ENCODE measurements at regions not wholly inside any gene's neighbourhood (a gene's known extent, or its start where the extent isn't known, plus 50 kb on each side); places are given as distances from the start of the nearest gene placed in this dataset.

GRCh38 chr13:39915418-39915817 is 260.0 kb downstream of the COG6 start:
- TF ChIP-seq CTCF (IDR thresholded peaks at IDR 0.05): no peak
- H3K36me3 Mint-ChIP-seq (ENCODE audit: low read depth): no peaks in the 10 kb centered on the region
- H3K4me3 Mint-ChIP-seq: no peak overlapping the region
- H3K9me3 Mint-ChIP-seq: no peaks in the 10 kb centered on the region
- H3K27me3 Mint-ChIP-seq (ENCODE audit: insufficient read depth): peaks cover 3% of the 10 kb centered on the region
- DNase-seq: no peak
- H3K4me1 Mint-ChIP-seq (ENCODE audit: low read depth): no peaks in the 10 kb centered on the region
- H3K27ac Mint-ChIP-seq: no peak overlapping the region

DNA sequence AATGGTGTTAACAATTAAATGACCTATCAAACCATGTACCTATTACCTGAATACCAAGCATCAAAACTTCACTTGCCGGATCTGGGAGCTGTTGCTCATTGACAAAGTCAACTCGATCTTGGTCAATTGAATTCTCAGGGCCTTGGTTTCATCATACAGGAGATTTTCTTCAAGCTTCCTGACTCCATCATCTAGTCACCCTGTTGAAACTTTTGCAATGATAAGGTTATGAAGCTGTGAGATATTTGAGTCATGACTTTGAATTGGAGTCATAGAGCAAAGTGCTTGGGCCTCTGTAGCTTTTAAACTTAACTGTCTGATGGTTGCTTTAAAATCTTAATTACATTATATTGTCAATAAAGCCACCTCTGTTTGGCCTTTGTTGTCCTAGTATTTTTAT is 260.9 kb downstream of the COG6 start:
- H3K36me3 Mint-ChIP-seq (ENCODE audit: low read depth): no peaks in the 10 kb centered on the region
- H3K27me3 Mint-ChIP-seq (ENCODE audit: insufficient read depth): peaks cover 3% of the 10 kb centered on the region
- DNase-seq: no peak
- H3K27ac Mint-ChIP-seq: no peak overlapping the region
- H3K9me3 Mint-ChIP-seq: no peaks in the 10 kb centered on the region
- no peaks in the 10 kb centered on the region for H3K4me1 Mint-ChIP-seq (ENCODE audit: low read depth)
- TF ChIP-seq CTCF (IDR thresholded peaks at IDR 0.05): no peak
- H3K4me3 Mint-ChIP-seq: no peak overlapping the region

DNA sequence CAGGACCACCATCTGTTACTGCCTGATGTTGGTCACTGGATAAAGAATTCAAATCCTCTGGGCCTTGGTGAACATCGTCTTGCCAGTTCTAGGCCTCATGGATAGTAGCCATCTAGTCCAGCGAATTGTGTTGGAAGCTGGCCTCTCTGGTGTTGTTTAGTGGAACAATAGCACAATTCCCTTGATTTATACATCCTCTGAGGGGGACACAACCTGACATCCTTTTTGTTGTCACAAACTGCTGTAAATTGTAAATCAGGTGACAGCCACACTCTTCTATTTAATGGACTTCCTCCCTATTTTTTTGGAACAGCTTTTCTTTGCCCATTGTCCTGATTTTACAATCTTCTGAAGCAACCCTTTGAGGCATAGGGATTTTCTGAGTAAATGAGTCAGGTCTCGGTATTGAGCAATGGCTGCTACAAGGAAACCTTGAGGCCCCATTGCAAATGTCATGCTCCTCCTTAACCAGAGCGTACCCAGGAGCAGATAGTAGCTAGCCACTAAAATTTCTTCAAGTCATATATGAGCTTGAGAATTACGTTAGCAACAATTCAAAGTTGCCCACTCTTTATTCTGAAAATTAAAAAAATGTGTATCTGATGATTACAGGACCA is 263.3 kb downstream of the COG6 start:
- Mint-ChIP-seq H3K27me3 (ENCODE audit: insufficient read depth) (peaks cover 1% of the 10 kb centered on the region), H3K4me1 (ENCODE audit: low read depth) (no peaks in the 10 kb centered on the region), H3K9me3 (0 out of 2 replicates have a peak, but pooled peaks cover 5% of the 10 kb centered on the region), H3K36me3 (ENCODE audit: low read depth) (no peaks in the 10 kb centered on the region), H3K27ac (no peak overlapping the region), H3K4me3 (no peak overlapping the region)
- DNase-seq: no peak
- TF ChIP-seq CTCF (IDR thresholded peaks at IDR 0.05): no peak

- no peaks in the 10 kb centered on the region for H3K36me3 Mint-ChIP-seq (ENCODE audit: low read depth)
- H3K4me1 Mint-ChIP-seq (ENCODE audit: low read depth): no peaks in the 10 kb centered on the region
- H3K4me3 Mint-ChIP-seq: no peak overlapping the region
- H3K9me3 Mint-ChIP-seq: peaks cover 10% of the 10 kb centered on the region
- H3K27me3 Mint-ChIP-seq (ENCODE audit: insufficient read depth): no peaks in the 10 kb centered on the region; the same call in 1 of the 2 replicates
- H3K27ac Mint-ChIP-seq: no peak overlapping the region
- TF ChIP-seq CTCF (IDR thresholded peaks at IDR 0.05): no peak
- no peak for DNase-seq
These were observed 265.2 kb downstream of the COG6 start for GRCh38 chr13:39920613-39921012.

- no peak overlapping the region for H3K27ac Mint-ChIP-seq
- peaks cover 10% of the 10 kb centered on the region for H3K9me3 Mint-ChIP-seq
- no peak for TF ChIP-seq CTCF (IDR thresholded peaks at IDR 0.05)
- peaks cover 1% of the 10 kb centered on the region for H3K27me3 Mint-ChIP-seq (ENCODE audit: insufficient read depth)
- H3K36me3 Mint-ChIP-seq (ENCODE audit: low read depth): no peaks in the 10 kb centered on the region
- no peak overlapping the region for H3K4me3 Mint-ChIP-seq
- no peaks in the 10 kb centered on the region for H3K4me1 Mint-ChIP-seq (ENCODE audit: low read depth)
- no peak for DNase-seq
These were observed 270.9 kb downstream of the COG6 start for GRCh38 chr13:39926345-39926744.

- no peak for TF ChIP-seq CTCF (IDR thresholded peaks at IDR 0.05)
These were observed 272.8 kb downstream of the COG6 start for GRCh38 chr13:39928261-39928660.

More at GRCh38 chr13:39928261-39928660, 272.8 kb downstream of the COG6 start:
- H3K27me3 Mint-ChIP-seq (ENCODE audit: insufficient read depth): peaks cover 1% of the 10 kb centered on the region
- H3K9me3 Mint-ChIP-seq: peaks cover 4% of the 10 kb centered on the region
- DNase-seq: no peak
- no peaks in the 10 kb centered on the region for H3K4me1 Mint-ChIP-seq (ENCODE audit: low read depth)
- H3K27ac Mint-ChIP-seq: no peak overlapping the region
- no peaks in the 10 kb centered on the region for H3K36me3 Mint-ChIP-seq (ENCODE audit: low read depth)
- no peak overlapping the region for H3K4me3 Mint-ChIP-seq

All from HFFc6 (cell line).